ENCODE measurements at regions not wholly inside any gene's neighbourhood (a gene's known extent, or its start where the extent isn't known, plus 50 kb on each side); places are given as distances from the start of the nearest gene placed in this dataset.

DNA sequence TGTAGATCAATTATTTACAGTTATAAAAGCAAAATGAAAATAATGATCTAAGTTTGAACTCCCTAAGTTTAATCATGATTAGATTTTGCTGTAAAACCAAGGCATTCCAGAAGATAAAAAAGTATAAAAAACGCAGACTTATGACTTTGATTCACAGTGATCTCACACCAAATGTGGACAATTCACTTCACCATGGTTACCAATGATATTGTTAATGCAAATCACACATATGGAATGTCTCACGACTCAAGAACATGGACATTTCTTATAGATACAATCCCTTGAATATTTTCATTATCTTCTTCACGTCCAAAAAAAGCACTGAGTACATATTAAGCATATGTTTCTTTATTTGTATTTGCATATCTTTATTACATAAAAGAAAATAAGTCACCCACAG is 1054.2 kb downstream of the NAALADL2 start:
- DNase-seq, result no peak

DNA sequence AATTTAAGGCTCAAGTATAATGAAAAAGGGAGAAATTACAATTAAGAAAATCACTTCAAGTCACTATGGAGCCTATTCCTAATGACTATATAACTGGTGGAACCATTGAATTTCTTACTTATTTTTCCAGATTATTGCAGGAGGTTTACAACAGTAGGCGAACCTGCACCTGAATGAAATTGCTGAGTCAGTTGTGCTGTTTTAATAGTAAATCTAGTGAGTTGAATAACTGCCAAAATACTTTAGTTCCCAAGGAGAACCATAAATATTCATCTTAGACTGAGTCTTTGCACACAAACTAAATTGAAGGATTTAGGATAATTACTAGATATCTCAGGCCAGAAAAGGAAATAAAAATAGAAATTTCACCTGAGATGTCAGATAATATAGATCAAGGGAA is 1052.8 kb downstream of the NAALADL2 start:
- DNase-seq, result no peak

DNA sequence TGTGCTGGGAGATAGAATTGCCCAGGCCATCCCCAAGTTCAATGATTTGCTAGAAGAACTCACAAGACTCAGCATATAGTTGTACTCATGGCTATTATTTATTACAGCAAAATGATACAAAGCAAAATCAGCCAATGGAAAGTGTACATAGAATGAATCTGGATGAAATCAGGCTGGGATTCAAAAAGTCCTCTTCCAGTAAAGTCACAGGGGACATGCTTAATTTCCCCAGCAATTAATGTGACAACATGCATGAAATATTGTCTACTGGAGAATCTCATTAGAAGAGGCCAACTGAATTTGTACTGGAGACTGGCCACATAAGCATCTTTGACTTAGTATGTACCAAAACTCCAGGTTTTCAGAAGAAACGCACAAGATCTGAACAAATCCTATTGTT is 1043.1 kb downstream of the NAALADL2 start:
- DNase-seq, result no peak

DNA sequence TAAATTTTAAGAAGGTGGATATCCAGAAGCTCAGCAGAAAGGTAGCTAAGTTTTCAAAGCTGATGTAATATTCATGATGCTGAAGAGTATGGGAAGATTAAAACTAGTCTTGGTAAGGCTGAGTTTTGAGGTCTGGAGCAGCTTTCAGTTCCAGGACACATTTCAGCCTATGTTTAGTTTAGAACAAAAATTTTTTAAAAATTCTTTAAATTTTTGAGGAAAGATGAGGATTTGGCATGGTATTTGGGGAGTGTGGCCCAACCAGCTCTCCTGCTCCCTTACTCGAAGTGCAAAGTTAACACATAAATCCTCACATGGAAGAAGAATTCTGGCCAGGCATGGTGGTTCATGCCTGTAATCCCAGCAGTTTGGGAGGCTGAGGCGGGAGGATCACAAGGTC is 1039.1 kb downstream of the NAALADL2 start:
- no peak for DNase-seq

DNA sequence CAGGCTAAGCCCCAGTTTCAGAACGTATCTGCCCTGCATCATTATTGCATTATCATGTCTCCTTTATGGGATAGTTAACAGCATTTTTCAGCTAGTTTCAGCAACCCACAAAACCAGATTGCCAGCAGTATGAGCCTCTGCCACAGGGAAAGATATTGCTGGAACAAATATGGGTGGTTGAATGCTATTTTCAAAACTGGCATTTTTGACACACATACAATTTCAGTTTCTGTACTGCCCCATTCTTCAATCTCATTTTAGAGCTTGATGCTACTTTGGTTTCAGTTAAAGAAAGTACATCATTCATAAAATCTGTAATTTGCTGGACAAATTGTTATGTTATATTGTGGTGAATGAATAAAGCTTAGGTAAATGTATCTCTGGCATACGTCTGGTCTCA is 1037.5 kb downstream of the NAALADL2 start:
- DNase-seq, result no peak

DNA sequence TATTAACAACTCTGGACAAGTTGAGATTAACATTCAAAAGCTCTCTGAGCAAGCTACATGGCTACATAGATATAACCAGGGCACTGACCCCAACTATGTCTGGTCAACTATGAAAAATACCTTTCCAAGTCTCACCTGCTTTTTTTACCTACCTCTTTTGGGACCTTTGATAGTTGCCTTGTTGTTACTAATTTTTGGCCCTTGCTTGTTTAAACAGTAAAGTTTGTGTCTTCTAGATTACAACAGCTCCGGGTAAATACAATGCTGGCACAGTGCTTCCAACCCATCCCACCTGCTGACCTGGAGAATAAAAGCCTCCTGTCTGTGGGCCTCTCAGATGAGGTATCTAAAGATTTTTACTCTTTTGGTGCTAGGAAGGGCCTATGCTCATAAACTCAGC is 1036.6 kb downstream of the NAALADL2 start:
- no peak for DNase-seq

DNA sequence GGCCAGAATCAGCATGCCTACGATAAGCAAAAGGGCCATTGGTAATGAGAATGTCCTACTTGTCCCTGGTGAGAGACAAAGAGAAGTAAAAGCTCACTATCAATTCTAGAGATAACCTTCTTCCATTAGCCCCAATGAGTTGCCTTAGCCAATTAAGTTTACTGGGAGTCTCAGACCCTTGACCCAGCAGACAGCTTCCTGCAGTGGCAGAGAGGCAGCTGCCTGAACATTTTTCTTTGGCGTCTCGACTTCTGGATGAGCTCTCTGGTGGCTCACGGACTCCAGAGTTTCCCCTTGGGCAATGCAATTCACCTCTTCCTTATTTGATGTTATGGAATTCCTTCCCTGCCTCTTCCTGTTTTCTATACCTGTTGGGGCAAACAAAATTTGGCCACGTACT is 1034.4 kb downstream of the NAALADL2 start:
- no peak for DNase-seq

DNA sequence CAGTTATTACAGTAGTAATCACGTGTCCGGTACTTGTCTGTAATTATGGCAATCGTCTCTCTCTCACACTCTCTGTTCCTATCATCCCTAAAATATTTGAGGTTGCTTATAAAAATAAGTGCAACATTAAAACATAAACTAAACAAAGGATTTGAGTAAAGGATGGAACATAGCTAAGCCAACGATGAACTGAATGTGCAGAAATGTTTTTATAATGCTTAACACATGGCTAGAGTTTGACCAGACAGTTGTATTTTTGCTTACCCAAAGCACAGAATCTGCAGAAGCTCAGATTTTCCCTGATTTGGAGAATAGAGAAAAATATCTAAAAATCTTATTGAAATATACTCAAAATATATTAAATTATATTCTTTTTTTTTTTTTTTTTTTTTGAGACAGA is 1030.9 kb downstream of the NAALADL2 start:
- no peak for DNase-seq

DNA sequence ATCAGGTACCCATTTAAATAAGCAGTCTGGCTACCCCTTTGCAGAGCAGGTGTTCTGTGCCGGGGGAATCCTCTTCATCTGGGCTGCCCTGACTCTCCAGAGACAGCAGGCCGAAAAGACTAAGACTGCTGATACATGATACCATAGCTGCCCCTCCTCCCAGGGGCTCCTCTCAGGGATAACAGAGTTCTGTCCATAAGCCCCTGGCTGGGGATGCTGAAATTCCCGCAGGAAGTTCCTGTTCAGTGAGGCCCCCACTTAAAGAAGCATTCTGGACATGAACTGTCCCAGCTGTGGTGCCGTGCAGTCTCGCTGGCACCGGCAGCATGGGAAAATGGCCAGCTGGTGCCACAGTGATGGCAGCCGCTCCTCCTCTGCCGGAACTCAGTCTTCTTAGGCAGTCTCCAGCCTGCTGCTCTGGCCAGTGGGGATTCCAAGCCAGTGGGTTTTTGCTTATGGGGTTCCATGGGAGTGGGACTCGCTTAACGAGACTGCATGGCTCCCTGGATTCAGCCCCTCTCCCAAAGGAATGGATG is 1026.2 kb downstream of the NAALADL2 start:
- DNase-seq, result no peak

DNA sequence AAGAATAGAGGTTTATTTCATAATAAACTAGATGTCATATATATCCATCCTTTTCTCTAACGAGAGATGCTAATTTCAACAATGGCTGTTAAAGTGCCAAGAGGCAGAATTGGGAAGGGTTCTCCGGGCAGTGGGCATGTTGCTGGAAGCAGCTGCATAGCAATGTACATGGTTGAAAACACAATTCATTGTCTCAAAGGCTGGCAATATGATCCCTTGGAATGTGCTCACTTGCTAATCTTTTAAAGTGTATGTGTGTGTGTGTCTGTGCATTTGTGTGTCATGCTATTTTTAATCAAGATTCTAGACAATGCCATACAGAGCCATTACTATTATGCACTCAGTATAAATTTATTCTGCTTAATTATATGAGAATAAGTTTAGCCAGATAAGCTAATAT is 1020.3 kb downstream of the NAALADL2 start:
- DNase-seq, result no peak

DNA sequence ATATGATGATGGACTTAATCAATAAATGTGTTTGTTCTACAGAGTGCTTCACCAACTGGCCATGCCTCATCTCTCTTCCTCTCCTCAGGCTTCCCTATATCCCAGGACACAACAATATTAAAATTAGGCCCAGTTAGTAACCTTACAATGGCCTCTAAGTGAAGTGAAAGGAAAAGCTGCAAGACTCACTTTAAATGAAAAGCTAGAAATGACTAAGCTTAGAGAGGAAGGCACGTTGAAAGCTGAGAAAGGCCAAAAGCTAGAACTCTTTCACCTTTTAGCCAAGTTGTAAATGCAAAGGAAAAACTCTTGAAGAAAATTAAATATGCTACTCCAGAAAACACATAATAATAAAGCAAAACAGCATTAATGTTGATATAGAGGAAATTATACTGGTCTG is 1010.3 kb downstream of the NAALADL2 start:
- DNase-seq, result no peak

DNA sequence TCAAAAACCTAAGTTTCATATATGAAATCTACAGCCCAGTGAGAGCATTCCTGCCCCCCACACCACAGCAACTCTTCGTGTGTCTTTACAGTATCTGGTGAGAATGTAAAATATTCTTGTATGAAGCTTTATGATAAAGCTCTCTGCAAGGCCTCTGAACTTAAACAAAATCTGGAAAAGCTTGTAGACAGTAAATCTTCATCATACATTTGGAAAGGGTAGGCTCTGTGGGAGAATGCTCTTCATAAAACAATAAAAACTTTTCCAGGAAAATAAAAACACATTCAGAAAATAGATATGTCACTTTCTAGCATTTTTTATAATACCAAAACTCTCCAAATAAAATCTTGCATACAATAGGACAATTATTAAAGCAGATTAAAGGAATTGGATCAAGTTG is 1009.5 kb downstream of the NAALADL2 start:
- no peak for DNase-seq

DNA sequence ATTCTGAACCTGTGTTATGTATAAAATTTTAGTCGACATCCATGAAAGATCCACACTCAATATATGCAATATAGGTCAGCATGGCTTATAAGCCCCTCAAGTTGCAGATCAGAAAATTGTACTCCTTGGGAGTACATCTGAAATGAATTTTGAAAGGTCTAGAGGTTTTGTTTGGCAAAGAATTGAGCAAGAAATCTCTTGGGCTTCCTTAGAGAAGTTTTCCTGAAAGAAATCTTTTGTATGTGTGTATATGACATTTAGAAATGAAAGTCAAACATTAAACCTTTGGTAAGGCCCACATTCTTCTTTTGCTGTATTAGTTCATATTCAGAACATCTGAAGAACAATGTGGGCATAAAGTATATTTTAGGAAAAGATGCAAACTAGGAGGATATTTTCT is 1006.6 kb downstream of the NAALADL2 start:
- no peak for DNase-seq

DNA sequence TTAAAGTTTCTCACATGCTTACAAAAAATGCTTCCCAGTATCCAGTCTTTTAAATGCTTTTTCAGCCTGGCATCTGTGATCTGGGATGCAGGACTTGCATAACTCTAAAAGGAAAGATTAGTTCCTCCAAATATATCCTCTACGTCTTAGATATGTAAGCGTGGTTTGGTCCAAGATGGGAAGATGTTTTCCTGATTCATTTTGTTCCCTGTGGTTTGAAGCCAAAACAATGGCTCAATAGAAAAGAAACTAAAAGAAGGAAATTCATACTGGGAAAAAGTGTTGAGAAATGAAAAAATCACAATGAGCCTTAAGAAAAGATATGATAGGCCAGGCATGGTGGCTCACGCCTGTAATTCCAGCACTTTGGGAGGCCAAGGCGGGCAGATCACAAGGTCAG is 1002.8 kb downstream of the NAALADL2 start:
- DNase-seq, result no peak
